ENCODE measurements at regions not wholly inside any gene's neighbourhood (a gene's known extent, or its start where the extent isn't known, plus 50 kb on each side); places are given as distances from the start of the nearest gene placed in this dataset.

- TF ChIP-seq CTCF (CRISPR knock-in tag; IDR thresholded peaks at IDR 0.05): no peak
- no peak for TF ChIP-seq EP300 (IDR thresholded peaks at IDR 0.05; ENCODE audit: low read depth in 2 of 2, low read length in 2 of 2)
- no peak for TF ChIP-seq EP300 (CRISPR knock-in tag; IDR thresholded peaks at IDR 0.05; ENCODE audit: borderline replicate concordance)
- no peak for TF ChIP-seq MED13 (CRISPR knock-in tag; IDR thresholded peaks at IDR 0.05)
- no peak for TF ChIP-seq SAFB2 (CRISPR knock-in tag; IDR thresholded peaks at IDR 0.05; ENCODE audit: borderline replicate concordance, low read depth)
- TF ChIP-seq SMC3 (IDR thresholded peaks at IDR 0.05; ENCODE audit: low read length): no peak
- TF ChIP-seq TFDP2 (CRISPR knock-in tag; IDR thresholded peaks at IDR 0.05): no peak
- no peak for TF ChIP-seq ZNF784 (CRISPR knock-in tag; IDR thresholded peaks at IDR 0.05; ENCODE audit: borderline replicate concordance)
Measured at GRCh38 chr18:65522907-65523306, 227.9 kb upstream of the CDH7 start.
